ENCODE measurements at regions not wholly inside any gene's neighbourhood (a gene's known extent, or its start where the extent isn't known, plus 50 kb on each side); places are given as distances from the start of the nearest gene placed in this dataset.

GRCh38 chr16:79297296-79297695 lies 303.2 kb downstream of the MAF start:
- Histone ChIP-seq H3K27me3 (ENCODE audit: control insufficient read depth in 2 of 2, insufficient read depth in 1 of 2, low read length in 1 of 2) (peaks cover 3 to 4% of the 10 kb centered on the region in 2 donors), H3K9me3 (ENCODE audit: control insufficient read depth in 2 of 2, insufficient read depth in 1 of 2, low read length in 1 of 2) (no peaks in the 10 kb centered on the region), H3K4me1 (ENCODE audit: control insufficient read depth in 2 of 2, insufficient read depth in 2 of 2, low read length in 2 of 2) (no peaks in the 10 kb centered on the region), H3K27ac (ENCODE audit: low read depth in 1 of 2, low read length in 1 of 2) (no peak overlapping the region), H3K4me3 (ENCODE audit: low read length in 2 of 2) (no peak overlapping the region), H3K36me3 (ENCODE audit: control insufficient read depth in 2 of 2, insufficient read depth in 2 of 2, low read length in 1 of 2) (no peaks in the 10 kb centered on the region)
- no peak for DNase-seq (ENCODE audit: low read depth in 6 of 9, low spot score in 9 of 9)
- 97% methylated on average over 9 of the region's 9 CpGs for WGBS

DNA sequence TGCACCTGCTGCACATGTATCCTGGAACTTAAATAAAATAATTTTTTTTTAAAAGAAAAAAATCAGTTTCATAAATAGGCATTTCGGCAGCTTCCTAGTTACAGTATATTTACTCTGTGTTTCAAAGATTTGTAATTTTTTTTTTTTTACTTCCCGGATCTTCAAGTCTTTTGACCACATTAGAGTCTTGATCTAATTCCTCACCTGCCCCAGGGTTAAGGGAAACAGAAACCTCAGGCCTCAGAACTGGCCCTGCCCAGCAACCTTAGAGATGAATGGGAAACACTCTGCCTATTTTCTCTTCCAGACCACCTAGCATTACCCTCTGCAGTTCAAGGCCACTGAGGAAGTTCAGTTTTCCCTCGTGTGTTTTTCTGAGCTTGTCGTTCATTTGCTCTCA lies 304.0 kb downstream of the MAF start:
- no peak overlapping the region for H3K27ac ChIP-seq (ENCODE audit: low read depth in 1 of 2, low read length in 1 of 2)
- 75% methylated on average over 4 of the region's 4 CpGs for WGBS
- H3K9me3 ChIP-seq (ENCODE audit: control insufficient read depth in 2 of 2, insufficient read depth in 1 of 2, low read length in 1 of 2) = no peaks in the 10 kb centered on the region
- no peak for DNase-seq (ENCODE audit: low read depth in 6 of 9, low spot score in 9 of 9)
- H3K36me3 ChIP-seq (ENCODE audit: control insufficient read depth in 2 of 2, insufficient read depth in 2 of 2, low read length in 1 of 2) = no peaks in the 10 kb centered on the region
- peaks cover 3 to 4% of the 10 kb centered on the region in 2 donors for H3K27me3 ChIP-seq (ENCODE audit: control insufficient read depth in 2 of 2, insufficient read depth in 1 of 2, low read length in 1 of 2)
- H3K4me1 ChIP-seq (ENCODE audit: control insufficient read depth in 2 of 2, insufficient read depth in 2 of 2, low read length in 2 of 2) = no peaks in the 10 kb centered on the region
- no peak overlapping the region for H3K4me3 ChIP-seq (ENCODE audit: low read length in 2 of 2)

DNA sequence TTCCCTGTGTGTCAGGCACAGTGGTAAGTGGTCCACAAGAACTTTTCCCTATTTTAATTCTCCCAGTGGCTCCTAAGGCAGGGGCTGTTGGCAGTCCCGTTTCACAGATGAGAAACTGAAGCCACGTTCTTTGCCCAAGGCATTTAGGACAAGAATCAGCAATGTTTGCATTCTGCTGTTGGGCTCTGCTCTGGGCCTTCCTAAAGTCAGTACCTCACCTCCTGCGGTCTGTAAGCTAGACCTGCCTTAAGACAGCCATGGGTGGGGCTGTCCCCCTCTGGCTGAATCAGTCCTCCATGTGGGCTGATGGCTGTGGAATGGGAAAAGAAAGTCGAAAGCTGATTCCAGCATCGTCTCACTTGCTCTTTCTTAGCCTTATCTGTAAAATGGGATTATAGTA lies 304.8 kb downstream of the MAF start:
- WGBS = 97% methylated on average over 5 of the region's 5 CpGs
- DNase-seq (ENCODE audit: low read depth in 6 of 9, low spot score in 9 of 9) = no peak
- H3K4me1 ChIP-seq (ENCODE audit: control insufficient read depth in 2 of 2, insufficient read depth in 2 of 2, low read length in 2 of 2) = no peaks in the 10 kb centered on the region
- peaks cover 4 to 5% of the 10 kb centered on the region in 2 donors for H3K27me3 ChIP-seq (ENCODE audit: control insufficient read depth in 2 of 2, insufficient read depth in 1 of 2, low read length in 1 of 2)
- no peak overlapping the region for H3K4me3 ChIP-seq (ENCODE audit: low read length in 2 of 2)
- H3K9me3 ChIP-seq (ENCODE audit: control insufficient read depth in 2 of 2, insufficient read depth in 1 of 2, low read length in 1 of 2) = no peaks in the 10 kb centered on the region
- no peaks in the 10 kb centered on the region for H3K36me3 ChIP-seq (ENCODE audit: control insufficient read depth in 2 of 2, insufficient read depth in 2 of 2, low read length in 1 of 2)
- H3K27ac ChIP-seq (ENCODE audit: low read depth in 1 of 2, low read length in 1 of 2) = no peak overlapping the region

DNA sequence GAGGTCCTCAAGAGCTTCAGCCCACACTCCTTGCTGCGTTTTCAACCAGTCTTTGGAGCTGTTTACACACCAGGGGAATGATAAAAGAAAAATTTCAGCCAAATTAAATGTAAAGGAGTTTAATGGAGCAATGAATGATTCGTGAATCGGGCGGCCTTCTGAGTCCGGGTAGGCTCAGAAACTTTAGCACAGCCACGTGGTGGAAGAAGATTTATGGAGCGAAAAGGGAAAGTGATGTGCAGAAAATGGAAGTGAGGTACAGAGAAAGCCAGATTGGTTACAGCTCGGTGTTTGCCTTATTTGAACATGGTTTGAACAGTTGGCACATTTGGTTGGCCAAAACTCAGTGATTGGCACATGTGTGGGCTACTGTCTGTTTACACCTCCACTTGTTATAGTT lies 305.4 kb downstream of the MAF start:
- H3K4me3 ChIP-seq (ENCODE audit: low read length in 2 of 2) = no peak overlapping the region
- H3K27me3 ChIP-seq (ENCODE audit: control insufficient read depth in 2 of 2, insufficient read depth in 1 of 2, low read length in 1 of 2) = peaks cover 4 to 5% of the 10 kb centered on the region in 2 donors
- no peaks in the 10 kb centered on the region for H3K36me3 ChIP-seq (ENCODE audit: control insufficient read depth in 2 of 2, insufficient read depth in 2 of 2, low read length in 1 of 2)
- no peak overlapping the region for H3K27ac ChIP-seq (ENCODE audit: low read depth in 1 of 2, low read length in 1 of 2)
- 83% methylated on average over 8 of the region's 8 CpGs for WGBS
- no peaks in the 10 kb centered on the region for H3K4me1 ChIP-seq (ENCODE audit: control insufficient read depth in 2 of 2, insufficient read depth in 2 of 2, low read length in 2 of 2)
- no peaks in the 10 kb centered on the region for H3K9me3 ChIP-seq (ENCODE audit: control insufficient read depth in 2 of 2, insufficient read depth in 1 of 2, low read length in 1 of 2)
- DNase-seq (ENCODE audit: low read depth in 6 of 9, low spot score in 9 of 9) = no peak

DNA sequence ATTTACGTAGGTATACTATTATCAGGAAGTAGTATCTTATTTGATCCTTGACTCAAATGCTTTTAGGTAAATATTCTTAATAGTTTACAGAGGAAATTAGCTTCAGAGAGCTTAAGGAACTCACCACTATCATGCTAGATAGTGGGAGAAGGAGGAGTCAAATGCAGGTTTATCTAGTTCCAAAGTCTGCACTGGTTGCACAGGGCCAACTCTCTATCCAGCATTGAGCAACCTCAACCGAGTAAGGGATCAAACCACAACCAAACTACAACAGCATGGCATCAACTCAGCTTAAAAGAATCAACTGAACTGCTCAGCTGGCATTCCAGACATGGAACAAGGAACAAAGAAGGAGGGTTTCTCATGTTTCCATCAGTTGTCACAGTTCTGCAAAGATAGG lies 306.0 kb downstream of the MAF start:
- DNase-seq (ENCODE audit: low read depth in 6 of 9, low spot score in 9 of 9) = no peak
- no peaks in the 10 kb centered on the region for H3K9me3 ChIP-seq (ENCODE audit: control insufficient read depth in 2 of 2, insufficient read depth in 1 of 2, low read length in 1 of 2)
- peaks cover 4 to 5% of the 10 kb centered on the region in 2 donors for H3K27me3 ChIP-seq (ENCODE audit: control insufficient read depth in 2 of 2, insufficient read depth in 1 of 2, low read length in 1 of 2)
- H3K27ac ChIP-seq (ENCODE audit: low read depth in 1 of 2, low read length in 1 of 2) = no peak overlapping the region
- H3K36me3 ChIP-seq (ENCODE audit: control insufficient read depth in 2 of 2, insufficient read depth in 2 of 2, low read length in 1 of 2) = no peaks in the 10 kb centered on the region
- WGBS = 87% methylated on average over 2 of the region's 2 CpGs
- H3K4me3 ChIP-seq (ENCODE audit: low read length in 2 of 2) = no peak overlapping the region
- no peaks in the 10 kb centered on the region for H3K4me1 ChIP-seq (ENCODE audit: control insufficient read depth in 2 of 2, insufficient read depth in 2 of 2, low read length in 2 of 2)

- H3K4me1 ChIP-seq (ENCODE audit: control insufficient read depth in 2 of 2, insufficient read depth in 2 of 2, low read length in 2 of 2) = no peaks in the 10 kb centered on the region
- H3K9me3 ChIP-seq (ENCODE audit: control insufficient read depth in 2 of 2, insufficient read depth in 1 of 2, low read length in 1 of 2) = no peaks in the 10 kb centered on the region
- 90% methylated on average over 4 of the region's 4 CpGs for WGBS
- peaks cover 5% of the 10 kb centered on the region in 2 donors for H3K27me3 ChIP-seq (ENCODE audit: control insufficient read depth in 2 of 2, insufficient read depth in 1 of 2, low read length in 1 of 2)
- DNase-seq (ENCODE audit: low read depth in 6 of 9, low spot score in 9 of 9) = no peak
- H3K27ac ChIP-seq (ENCODE audit: low read depth in 1 of 2, low read length in 1 of 2) = no peak overlapping the region
- H3K4me3 ChIP-seq (ENCODE audit: low read length in 2 of 2) = no peak overlapping the region
- no peaks in the 10 kb centered on the region for H3K36me3 ChIP-seq (ENCODE audit: control insufficient read depth in 2 of 2, insufficient read depth in 2 of 2, low read length in 1 of 2)
Measured at GRCh38 chr16:79293836-79294460, 306.6 kb downstream of the MAF start.

DNA sequence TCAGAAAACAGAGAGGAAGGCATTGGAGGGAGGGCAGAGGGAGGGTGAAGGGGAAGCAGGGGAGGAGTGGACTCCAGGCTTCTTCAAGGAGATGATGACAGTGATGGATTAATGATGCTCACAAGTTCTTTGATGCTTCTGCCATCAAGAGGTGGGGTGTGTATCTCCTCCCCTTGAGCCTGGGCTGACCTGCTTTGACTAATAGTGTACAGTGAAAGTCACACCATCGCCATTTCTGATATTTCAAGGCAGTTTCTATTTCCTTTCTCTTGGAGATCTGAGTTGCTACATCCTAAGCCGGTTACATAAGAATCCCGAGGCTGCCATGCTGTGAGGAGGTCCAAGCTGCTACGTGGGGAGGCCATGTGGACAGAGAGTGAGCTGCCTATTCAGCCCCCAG lies 312.5 kb downstream of the MAF start:
- Histone ChIP-seq H3K27me3 (ENCODE audit: control insufficient read depth in 2 of 2, insufficient read depth in 1 of 2, low read length in 1 of 2) (peaks cover 3 to 9% of the 10 kb centered on the region in 2 donors), H3K9me3 (ENCODE audit: control insufficient read depth in 2 of 2, insufficient read depth in 1 of 2, low read length in 1 of 2) (peaks cover 0 to 1% of the 10 kb centered on the region in 2 donors), H3K4me3 (ENCODE audit: low read length in 2 of 2) (no peak overlapping the region), H3K4me1 (ENCODE audit: control insufficient read depth in 2 of 2, insufficient read depth in 2 of 2, low read length in 2 of 2) (peaks cover 15 to 29% of the 10 kb centered on the region in 2 donors), H3K27ac (ENCODE audit: low read depth in 1 of 2, low read length in 1 of 2) (peak overlapping the region in 1 of 2 donors; percentile 72), H3K36me3 (ENCODE audit: control insufficient read depth in 2 of 2, insufficient read depth in 2 of 2, low read length in 1 of 2) (no peaks in the 10 kb centered on the region)
- 90% methylated on average over 4 of the region's 4 CpGs for WGBS
- DNase-seq (ENCODE audit: low read depth in 6 of 9, low spot score in 9 of 9) = no peak

- Histone ChIP-seq H3K4me3 (ENCODE audit: low read length in 2 of 2) (no peak overlapping the region), H3K27me3 (ENCODE audit: control insufficient read depth in 2 of 2, insufficient read depth in 1 of 2, low read length in 1 of 2) (peaks cover 3 to 9% of the 10 kb centered on the region in 2 donors)
- WGBS = 7% methylated on average over 5 of the region's 5 CpGs
Measured at GRCh38 chr16:79287424-79287917, 313.1 kb downstream of the MAF start.

GRCh38 chr16:79286646-79287423 lies 313.7 kb downstream of the MAF start:
- H3K27ac ChIP-seq (ENCODE audit: low read depth in 1 of 2, low read length in 1 of 2) = peak overlapping the region; percentile 69 to 72

More at GRCh38 chr16:79287424-79287917, 313.1 kb downstream of the MAF start:
- Histone ChIP-seq H3K27ac (ENCODE audit: low read depth in 1 of 2, low read length in 1 of 2) (peak overlapping the region; percentile 69 to 72), H3K36me3 (ENCODE audit: control insufficient read depth in 2 of 2, insufficient read depth in 2 of 2, low read length in 1 of 2) (no peaks in the 10 kb centered on the region), H3K9me3 (ENCODE audit: control insufficient read depth in 2 of 2, insufficient read depth in 1 of 2, low read length in 1 of 2) (peaks cover 0 to 1% of the 10 kb centered on the region in 2 donors), H3K4me1 (ENCODE audit: control insufficient read depth in 2 of 2, insufficient read depth in 2 of 2, low read length in 2 of 2) (peaks cover 15 to 34% of the 10 kb centered on the region in 2 donors)
- no peak for DNase-seq (ENCODE audit: low read depth in 6 of 9, low spot score in 9 of 9)

More at GRCh38 chr16:79286646-79287423, 313.7 kb downstream of the MAF start:
- Histone ChIP-seq H3K27me3 (ENCODE audit: control insufficient read depth in 2 of 2, insufficient read depth in 1 of 2, low read length in 1 of 2) (peaks cover 3 to 9% of the 10 kb centered on the region in 2 donors), H3K4me1 (ENCODE audit: control insufficient read depth in 2 of 2, insufficient read depth in 2 of 2, low read length in 2 of 2) (peaks cover 15 to 34% of the 10 kb centered on the region in 2 donors), H3K4me3 (ENCODE audit: low read length in 2 of 2) (peak overlapping the region in 1 of 2 donors; percentile 7), H3K36me3 (ENCODE audit: control insufficient read depth in 2 of 2, insufficient read depth in 2 of 2, low read length in 1 of 2) (no peaks in the 10 kb centered on the region), H3K9me3 (ENCODE audit: control insufficient read depth in 2 of 2, insufficient read depth in 1 of 2, low read length in 1 of 2) (peaks cover 0 to 1% of the 10 kb centered on the region in 2 donors)
- 37% methylated on average over 22 of the region's 22 CpGs for WGBS
- peak in 7 of 9 donors; percentile 42 to 84 (median 61) for DNase-seq (ENCODE audit: low read depth in 6 of 9, low spot score in 9 of 9)
